Anterior cingulate cortex (tissue), 58 donors: ENCODE measurements at regions not wholly inside any gene's neighbourhood (a gene's known extent, or its start where the extent isn't known, plus 50 kb on each side); places are given as distances from the start of the nearest gene placed in this dataset.
"Not testable (repeated sequence)": the region's sequence is repeated elsewhere in the genome, so short reads cannot be mapped to it uniquely, and the experiment has no call there.

Experiments
- DNase-seq, 58 donors: peaks; one replicate each; lab custom pipeline; 2025; lab: John Stamatoyannopoulos, UW

DNA sequence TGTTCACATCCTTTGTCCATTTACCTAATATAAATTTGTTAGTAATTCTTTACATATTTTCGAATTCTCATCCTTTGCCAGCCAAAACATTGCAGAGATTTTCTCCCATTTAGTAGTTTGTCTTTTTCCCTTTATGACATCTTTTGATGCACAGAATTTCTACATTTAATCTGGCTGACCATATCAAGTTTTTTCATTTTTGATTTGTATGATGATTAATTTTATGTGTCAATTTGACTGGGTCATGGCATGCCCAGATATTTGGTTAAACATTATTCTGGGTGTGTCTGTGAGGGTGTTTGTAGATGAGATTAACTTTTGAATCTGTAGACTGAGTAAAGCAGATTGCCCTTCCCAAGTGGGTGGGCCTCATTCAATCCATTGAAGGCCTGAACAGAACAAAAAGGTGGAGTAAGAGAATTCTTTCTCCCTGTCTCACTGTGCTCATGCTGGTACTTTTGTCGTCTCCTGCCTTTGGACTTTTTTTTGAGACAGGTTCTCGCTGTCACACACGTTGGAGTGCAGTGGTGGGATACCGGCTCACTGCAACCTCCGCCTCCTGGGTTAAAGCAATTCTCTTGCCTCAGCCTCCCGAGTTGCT, 72.1 kb upstream of the EPB41L1 start:
- DNase-seq: no peak

DNA sequence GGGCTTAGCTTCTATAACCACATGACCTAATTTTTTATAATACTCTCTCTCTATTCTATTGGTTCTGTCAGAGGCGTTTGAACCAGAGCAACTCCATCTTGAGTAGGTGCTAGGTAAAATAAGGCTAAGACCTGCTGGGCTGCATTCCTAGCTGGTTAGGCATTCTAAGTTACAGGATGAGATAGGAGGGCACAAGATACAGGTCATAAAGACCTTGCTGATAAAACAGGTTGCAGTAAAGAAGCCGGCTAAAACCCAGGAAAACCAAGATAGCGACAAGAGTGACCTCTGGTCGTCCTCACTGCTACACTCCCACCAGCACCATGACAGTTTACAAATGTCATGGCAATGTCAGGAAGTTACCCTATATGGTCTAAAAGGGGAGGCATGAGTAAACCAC, 71.3 kb upstream of the EPB41L1 start:
- not testable (repeated sequence) for DNase-seq

DNA sequence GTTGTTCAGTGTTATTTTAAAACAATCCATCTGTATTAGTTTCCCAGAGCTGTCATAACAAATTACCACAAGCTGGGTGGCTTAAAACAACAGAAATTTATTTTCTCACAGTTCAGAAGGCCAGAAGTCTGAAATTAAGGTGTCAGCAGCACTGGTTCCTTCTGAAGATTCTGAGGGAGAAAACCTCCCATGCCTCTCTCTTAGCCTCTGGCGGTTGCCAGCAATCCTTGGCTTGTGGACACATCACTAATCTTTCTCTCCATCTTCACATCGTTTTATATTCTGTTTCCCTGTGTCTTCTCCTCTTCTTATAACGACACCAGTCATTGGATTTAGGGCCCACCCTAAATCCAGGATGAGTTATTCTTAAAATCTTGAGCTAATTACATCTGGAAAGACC, 70.2 kb upstream of the EPB41L1 start:
- DNase-seq: no peak

DNA sequence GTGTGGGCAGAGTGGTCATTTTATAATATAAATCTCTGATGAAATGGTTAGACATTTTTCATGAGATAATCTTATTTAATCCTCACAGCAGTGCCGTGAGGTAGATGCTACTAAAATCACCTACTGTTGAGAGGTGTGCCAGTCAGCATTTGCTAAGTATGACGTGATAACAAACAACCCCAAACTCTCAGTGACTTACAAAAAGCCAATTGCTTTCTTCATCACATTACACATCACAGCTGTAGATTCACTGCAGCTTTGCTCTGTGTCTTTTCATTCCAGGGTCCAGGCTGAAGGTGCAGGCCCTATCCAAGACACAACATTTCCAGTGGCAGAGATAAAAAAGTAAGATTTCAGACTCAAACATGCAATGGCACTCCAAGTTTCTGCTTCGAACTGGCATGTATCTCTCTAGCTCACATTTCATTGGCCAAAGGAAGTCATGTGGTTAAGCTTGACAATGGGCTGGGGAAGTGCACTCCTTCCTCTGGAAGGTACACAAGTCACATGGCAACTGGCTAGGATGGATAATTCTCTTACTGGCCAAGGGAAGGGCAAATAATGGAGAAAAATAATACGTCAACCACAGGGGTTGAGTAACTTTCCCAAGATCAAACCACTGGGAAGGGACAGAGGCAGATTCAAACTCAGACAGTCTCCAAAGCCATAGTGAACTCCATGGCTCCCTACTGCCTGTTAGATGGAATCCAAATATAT, 69.5 kb upstream of the EPB41L1 start:
- no peak for DNase-seq

DNA sequence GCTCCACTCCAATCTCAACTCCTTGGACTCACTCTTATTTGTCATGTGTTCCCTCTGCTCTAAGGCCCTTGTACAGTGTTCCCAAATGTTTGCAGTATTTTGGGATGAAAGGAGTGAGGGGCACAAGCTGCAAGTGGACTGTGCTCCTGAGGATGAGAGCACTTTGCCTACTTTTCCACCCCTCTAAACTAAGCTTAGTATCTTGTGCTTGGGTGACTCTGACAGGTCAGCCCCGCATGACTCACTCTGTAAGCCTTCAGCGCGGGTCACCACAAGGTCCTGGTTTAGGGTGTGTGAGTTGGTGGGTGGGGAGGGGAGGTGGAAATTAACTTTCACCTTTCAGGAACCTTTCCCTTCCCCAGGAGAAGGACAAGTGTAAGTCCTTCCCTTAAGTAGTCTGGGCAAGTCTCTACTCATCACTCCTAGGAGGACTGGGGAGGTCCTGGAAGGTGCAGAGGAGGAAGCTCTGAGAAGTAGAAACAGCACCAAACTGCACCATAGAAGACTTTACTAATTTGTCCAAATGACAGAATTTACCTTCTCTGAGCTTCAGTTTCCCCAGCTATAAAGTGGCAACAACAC, 68.8 kb upstream of the EPB41L1 start:
- DNase-seq: no peak

DNA sequence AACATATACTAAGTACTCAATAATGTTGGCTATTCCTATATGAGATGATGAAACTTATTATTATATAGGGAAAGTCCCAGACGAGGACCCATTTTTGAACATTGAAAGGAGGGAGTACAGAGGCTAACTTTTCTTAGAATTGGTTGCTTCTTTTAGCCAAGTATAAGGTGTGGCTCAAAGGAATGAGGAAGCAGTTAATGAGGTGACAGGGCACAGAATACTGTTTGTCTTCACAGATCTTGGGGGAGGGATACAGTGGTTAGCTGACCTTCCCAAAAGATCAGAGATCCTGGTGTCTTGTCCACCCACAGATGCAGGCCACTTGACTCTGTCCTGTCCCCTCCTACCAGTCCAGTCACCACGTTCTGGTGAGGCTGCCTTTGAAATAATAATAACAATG, 67.8 kb upstream of the EPB41L1 start:
- no peak for DNase-seq

DNA sequence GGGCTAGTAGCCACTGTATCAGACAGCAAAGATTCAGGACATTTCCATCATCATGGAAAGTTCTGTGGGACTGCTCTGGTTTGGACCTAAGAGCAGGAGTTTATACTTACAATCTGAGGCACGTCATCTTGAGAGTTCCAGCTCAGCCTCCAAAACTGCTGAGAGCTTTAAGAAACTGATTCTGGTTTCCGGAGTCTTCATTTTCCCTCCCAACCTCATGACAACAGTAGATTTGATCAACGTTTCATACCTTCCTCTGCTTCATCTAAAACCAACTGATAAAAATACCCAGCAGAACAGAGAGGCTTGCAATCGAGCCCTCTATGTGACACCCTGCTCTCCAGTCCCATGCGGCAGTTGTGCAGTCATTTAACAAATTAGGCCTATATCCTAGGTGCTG, 64.3 kb upstream of the EPB41L1 start:
- DNase-seq: no peak

DNA sequence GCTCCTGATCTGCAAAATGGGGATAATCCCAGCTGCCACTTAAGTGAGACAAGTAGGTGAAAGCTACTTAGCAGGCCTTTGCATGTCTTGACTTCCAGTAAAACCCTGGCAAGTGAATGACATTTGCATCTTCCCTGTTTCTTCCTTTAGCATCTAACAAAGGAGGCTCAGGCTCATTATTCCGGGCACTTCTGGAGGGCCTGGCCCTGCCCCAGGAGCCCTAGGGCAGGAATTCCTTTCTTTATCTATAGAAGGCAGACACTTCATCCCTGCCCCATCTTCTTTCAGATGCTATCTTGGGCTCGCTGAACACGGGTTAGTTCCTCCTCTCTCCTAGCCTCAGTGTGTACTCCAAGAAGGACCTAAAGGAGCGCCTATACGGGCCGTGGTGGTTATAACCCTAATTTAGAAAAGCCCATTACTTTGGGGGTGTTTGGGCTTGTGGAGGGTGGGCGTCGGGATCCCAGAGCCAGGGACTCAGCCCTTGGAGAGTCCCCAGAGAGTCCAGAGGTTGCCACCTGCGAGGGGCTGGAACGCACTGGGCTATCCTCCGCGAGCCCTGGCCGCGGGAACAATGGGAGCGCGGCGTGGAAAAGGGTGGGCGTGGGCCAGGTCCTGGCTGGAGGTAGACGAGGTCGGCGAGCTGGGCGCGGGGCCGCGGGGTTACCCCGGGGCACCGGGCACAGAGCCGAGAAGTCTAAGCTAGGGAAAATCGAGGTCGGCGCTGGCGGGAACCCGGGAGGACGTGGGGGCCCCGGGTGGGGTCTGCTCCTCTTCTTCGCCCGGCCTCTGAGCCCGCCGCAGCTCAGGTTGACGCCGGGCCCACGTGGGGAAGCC, 62.8 kb upstream of the EPB41L1 start:
- DNase-seq: no peak

DNA sequence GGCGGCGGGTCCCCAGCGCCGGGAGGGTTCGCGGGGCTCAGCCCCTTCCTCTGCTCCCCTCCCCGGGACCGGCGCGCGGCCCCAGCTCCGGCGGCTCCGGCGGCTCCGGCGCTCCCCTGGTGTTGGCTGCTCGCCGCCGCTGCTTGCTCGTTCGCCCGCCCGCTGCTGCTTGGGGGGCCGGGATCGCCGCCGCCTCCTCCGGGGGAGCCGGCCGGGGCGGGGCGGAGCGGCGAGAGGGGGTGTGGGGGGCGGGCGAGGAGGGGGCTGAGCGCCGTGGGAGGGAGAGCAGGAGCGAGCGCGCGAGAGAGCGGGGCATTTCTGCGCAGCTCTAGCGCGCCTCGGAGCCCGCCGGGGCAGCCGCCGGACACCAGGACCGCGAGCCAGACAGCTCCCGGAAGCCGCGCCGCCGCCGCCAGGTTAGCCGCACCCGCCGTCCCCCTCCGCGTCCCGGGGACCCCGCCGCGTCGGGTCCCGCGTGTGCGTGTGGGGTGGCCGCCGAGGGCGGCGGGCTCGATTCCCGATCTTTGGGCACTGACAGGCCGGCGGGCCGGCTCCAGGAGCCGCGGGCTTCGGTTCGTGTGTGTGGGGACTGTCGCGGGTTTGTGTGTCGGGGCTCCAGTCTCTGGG, 62.0 kb upstream of the EPB41L1 start:
- DNase-seq: peak in 19 of 58 donors; percentile 11 to 50 (median 24)

DNA sequence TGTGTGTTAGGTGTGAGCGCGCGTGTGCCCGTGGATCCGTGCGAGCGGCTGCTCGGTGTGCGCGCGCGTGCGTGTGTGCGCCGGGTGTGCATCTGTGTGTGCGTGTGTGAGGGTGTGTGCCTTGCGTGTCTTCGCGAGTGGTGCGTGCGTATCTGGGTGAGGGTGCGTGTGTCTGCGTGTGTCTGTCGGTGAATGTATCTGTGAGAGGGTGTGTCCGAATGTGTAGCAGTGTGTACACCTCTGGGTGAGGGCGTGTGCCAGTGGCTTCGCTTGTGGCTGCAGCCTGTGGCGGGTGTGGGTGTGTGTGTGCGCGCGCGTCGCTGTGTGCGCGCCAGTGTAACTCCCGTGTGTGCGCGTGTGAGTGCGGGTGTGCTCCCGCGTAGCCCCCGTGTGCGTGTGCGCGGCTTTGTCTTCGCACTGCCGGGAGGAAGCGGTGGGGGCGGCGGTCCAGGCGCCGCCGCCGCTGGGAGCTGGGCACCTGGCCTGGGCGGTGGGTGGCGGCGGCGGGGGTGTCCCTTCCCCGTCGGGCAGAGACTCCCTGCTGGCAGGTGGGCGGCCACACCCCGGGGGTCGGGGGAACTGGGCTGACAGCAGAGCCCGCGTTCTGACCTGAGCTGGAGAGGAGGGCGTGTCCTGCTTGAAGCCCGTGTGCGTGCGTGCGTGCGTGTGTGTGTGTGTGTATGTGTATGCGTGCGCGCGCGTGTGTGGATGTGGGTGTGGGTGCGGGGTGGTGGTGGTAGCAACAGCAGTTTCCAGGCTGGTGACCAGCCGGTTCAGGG, 61.3 kb upstream of the EPB41L1 start:
- peak in 34 of 58 donors; percentile 14 to 75 (median 39) for DNase-seq

DNA sequence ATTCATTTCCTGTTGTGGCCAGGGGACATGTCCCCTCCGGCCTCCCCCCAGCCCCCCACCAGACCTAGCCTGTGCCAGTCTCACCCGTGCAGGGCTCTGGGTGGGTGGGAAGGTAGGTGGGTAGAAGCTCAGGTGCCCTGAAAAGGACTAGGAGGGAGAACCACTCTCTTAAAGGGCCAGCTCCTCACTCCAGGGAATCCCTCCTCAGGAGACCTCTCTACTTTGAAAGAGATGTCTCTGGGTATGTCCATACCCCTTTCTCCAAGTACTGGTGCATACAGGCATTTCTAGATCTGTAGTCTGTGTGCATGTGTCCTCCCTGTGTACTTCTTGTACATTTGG, 60.8 kb upstream of the EPB41L1 start:
- DNase-seq: no peak

DNA sequence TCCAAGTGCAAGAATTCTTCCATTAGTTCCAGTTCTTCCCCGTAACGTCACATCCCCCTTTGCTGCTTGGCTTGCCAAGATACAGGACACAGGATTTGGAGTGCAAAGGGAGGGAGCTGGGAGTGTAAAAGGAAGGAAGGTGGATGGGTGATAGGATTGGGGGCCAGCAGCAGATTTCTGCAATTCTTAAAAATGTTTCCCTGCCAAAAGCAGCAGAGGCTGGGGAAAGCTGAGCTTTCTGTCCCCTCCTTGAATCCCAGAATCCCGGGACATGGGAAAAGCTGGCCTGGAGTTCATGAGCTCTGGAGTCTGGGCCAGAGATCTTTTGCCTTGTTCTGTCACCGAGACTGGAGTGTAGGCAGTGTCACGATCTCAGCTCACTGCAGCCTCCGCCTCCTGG, 60.0 kb upstream of the EPB41L1 start:
- DNase-seq: peak in 10 of 58 donors; percentile 8 to 45 (median 17)

DNA sequence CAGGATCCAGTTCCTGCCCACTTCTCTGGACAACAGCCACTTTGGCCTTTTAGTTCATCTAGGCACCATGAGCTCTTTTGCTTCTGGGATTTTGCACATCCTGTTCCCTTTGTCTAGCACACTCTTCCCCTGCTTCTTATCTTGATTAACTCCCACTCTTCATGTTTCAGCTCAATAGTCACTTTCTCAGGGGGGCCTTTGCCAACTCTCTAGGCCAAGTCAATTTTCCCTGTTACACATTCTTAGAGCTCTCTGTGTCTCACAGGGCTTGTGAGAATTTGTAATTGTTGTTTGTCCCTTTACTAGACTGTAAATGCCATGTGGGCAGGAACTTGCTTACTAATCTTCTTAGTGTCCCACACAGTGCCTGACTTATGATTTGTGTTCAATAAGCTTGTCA, 58.1 kb upstream of the EPB41L1 start:
- DNase-seq: no peak

DNA sequence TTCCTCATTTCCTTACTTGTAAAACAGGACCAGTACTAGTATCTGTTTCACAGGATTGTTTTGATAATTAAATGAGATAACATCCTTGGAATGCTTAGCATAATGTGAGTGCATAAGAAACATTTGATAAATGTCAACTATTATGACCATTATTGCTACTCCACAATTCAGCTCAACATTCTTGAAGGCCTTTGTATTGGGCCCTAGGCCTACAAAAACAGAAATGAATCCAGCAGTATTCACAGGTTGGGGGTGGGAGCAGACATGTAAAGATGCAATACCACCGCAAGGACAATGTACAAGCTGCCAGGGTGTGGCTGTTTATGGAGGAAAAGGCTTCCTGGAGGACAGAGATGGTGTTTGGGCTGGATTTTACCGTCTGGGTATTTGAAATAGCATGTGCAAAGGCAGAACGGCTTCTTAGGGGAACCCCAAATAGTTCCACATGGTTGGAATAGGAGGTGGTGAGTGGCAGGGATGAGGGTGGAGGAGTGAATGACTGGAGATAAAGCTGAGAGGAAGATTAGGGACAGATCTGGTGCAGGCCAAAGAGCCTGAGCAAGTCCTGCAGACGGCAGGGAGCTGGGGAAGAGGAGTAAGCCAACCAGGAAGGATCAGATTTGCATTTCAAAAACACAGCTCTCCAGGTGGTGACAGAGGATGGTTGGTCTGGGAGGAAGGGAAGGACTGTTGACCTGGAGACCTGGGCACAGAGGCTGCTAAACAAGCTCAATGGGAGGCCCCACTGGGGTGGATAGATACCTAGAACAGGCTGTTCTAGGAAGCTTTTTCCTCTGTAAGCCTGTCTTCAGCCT, 57.0 kb upstream of the EPB41L1 start:
- DNase-seq: no peak

DNA sequence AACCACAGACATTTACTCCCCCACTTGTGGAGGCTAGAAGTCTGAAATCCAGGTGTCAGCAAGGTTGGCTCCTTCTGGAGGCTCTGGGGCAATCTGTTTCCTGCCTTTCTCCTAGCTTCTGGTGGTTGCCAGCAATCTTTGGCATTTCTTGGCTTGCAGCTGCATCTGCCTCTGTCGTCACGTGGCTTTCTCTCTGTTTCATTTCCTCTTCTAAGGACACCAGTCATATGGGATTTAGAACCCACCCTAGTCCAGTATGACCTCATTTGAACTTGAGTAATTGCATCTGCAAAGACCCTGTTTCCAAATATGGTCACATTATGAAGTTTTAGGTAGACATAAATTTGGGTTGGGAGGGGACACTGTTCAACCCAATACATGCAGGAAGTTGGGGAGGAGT, 56.2 kb upstream of the EPB41L1 start:
- peak in 18 of 58 donors; percentile 4 to 48 (median 17) for DNase-seq

DNA sequence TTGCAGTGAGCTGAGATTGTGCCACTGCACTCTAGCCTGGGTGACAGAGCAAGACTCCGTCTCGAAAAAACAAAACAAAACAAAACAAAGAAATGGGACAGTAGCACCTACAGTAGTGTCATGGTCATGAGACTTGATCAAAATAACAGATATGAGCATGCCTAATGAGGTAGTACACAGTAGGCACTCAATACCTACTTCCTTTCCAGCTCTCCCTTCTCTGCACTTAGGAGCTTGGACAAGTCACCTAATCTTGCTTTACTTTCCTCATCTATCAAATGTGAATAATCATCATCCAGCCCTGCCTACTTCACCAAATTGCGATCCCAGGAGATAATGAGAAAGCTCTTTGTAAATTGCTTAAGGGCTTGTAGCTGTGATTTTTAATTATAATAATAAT, 55.4 kb upstream of the EPB41L1 start:
- no peak for DNase-seq

DNA sequence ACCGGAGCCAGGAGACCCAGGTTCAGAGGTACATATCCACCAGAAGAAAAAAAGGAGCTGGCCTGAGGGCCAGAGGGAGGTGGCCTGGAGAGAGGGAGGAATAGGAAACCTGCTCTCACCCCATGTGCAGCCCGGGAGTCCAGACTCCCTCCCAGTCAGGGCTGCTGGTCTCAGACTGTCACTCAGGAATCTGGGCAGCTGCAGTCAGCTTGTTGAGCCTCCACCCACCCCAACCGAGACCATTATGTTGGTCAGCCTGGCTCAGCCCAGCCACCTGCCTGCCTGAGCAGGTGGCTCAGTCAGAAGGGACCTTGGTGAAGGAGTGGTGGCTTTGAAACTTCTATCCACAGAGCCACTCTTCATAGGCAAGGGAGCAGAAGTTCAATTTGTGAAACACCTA, 53.3 kb upstream of the EPB41L1 start:
- no peak for DNase-seq

DNA sequence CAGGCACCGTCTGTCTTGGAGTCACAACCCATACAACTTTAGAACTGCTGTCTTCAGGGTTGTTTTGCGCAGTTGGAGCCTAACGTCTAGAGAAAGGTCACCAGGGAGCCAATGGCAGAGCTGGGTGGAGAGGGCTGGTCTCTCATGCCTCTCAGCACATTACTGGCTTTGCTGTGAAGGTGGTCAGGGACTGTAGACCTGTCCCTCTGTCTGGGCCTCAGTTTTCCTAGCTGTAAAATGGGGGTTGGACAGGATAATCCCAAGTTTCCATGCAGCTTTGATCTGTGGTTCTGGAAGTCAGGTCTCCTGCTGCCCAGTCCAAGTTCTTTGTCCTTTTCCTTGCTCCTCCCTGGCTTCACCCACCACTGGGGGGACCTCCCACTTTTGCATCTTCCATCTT, 52.2 kb upstream of the EPB41L1 start:
- no peak for DNase-seq
